ENCODE measurements at regions not wholly inside any gene's neighbourhood (a gene's known extent, or its start where the extent isn't known, plus 50 kb on each side); places are given as distances from the start of the nearest gene placed in this dataset.

DNA sequence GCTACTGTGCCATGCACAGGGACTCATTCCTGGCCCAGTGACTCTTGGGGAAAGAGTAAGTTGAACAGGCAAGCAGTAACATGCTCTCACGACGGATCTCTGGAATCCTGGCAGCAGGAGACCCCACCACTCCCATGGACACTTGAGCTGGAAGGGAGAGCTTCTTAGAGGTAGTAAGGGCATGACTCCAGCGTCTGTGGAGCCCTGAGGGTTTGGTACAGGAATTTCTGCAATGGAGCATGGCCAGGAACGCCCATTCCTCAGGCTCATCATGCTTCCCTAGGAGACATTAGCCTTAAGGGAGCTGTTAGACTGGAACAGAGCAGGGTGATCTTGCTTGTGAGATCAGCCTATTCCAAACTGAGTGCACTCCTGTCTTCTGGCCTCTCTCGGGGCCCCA, 212.9 kb downstream of the MAT2B start:
- Histone ChIP-seq H3K4me2 (ENCODE audit: low read length) (no peak overlapping the region), H3K27me3 (ENCODE audit: insufficient read depth, low read length) (no peaks in the 10 kb centered on the region), H2AFZ (ENCODE audit: low read length) (no peak overlapping the region), H3K36me3 (ENCODE audit: insufficient read depth, low read length) (no peaks in the 10 kb centered on the region), H3K4me1 (ENCODE audit: insufficient read depth, low read length, severe bottlenecking) (no peaks in the 10 kb centered on the region), H3K4me3 (ENCODE audit: low read depth, low read length, poor library complexity, severe bottlenecking) (no peak overlapping the region), H3K9me3 (ENCODE audit: low read length) (no peaks in the 10 kb centered on the region), H4K20me1 (ENCODE audit: insufficient read depth, low read length) (no peaks in the 10 kb centered on the region), H3K9ac (ENCODE audit: low read length) (no peak overlapping the region), H3K79me2 (ENCODE audit: insufficient read depth, low read length) (no peaks in the 10 kb centered on the region), H3K27ac (ENCODE audit: low read depth, low read length, poor library complexity, severe bottlenecking) (no peak overlapping the region), H3K9me2 (ENCODE audit: low read depth, low read length) (no peaks in the 10 kb centered on the region), H3F3A (ENCODE audit: insufficient read depth, low read length) (no peaks in the 10 kb centered on the region)
- no peak for TF ChIP-seq EZH2 (IDR thresholded peaks at IDR 0.05; ENCODE audit: borderline replicate concordance, low read length)

- no peak overlapping the region for H3K4me2 ChIP-seq (ENCODE audit: low read length)
- no peaks in the 10 kb centered on the region for H3F3A ChIP-seq (ENCODE audit: insufficient read depth, low read length)
- H3K27ac ChIP-seq (ENCODE audit: low read depth, low read length, poor library complexity, severe bottlenecking), result no peak overlapping the region
- H3K36me3 ChIP-seq (ENCODE audit: insufficient read depth, low read length), result no peaks in the 10 kb centered on the region
- no peak overlapping the region for H3K9ac ChIP-seq (ENCODE audit: low read length)
- TF ChIP-seq, protein P1, sequence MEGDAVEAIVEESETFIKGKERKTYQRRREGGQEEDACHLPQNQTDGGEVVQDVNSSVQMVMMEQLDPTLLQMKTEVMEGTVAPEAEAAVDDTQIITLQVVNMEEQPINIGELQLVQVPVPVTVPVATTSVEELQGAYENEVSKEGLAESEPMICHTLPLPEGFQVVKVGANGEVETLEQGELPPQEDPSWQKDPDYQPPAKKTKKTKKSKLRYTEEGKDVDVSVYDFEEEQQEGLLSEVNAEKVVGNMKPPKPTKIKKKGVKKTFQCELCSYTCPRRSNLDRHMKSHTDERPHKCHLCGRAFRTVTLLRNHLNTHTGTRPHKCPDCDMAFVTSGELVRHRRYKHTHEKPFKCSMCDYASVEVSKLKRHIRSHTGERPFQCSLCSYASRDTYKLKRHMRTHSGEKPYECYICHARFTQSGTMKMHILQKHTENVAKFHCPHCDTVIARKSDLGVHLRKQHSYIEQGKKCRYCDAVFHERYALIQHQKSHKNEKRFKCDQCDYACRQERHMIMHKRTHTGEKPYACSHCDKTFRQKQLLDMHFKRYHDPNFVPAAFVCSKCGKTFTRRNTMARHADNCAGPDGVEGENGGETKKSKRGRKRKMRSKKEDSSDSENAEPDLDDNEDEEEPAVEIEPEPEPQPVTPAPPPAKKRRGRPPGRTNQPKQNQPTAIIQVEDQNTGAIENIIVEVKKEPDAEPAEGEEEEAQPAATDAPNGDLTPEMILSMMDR (IDR thresholded peaks at IDR 0.05; ENCODE audit: low read length), result no peak
- TF ChIP-seq EZH2 (IDR thresholded peaks at IDR 0.05; ENCODE audit: borderline replicate concordance, low read length), result no peak
- no peak overlapping the region for H3K4me3 ChIP-seq (ENCODE audit: low read depth, low read length, poor library complexity, severe bottlenecking)
- no peaks in the 10 kb centered on the region for H3K27me3 ChIP-seq (ENCODE audit: insufficient read depth, low read length)
- no peaks in the 10 kb centered on the region for H3K79me2 ChIP-seq (ENCODE audit: insufficient read depth, low read length)
- H2AFZ ChIP-seq (ENCODE audit: low read length), result no peak overlapping the region
- H3K9me2 ChIP-seq (ENCODE audit: low read depth, low read length), result no peaks in the 10 kb centered on the region
- no peaks in the 10 kb centered on the region for H3K4me1 ChIP-seq (ENCODE audit: insufficient read depth, low read length, severe bottlenecking)
- no peaks in the 10 kb centered on the region for H4K20me1 ChIP-seq (ENCODE audit: insufficient read depth, low read length)
- no peaks in the 10 kb centered on the region for H3K9me3 ChIP-seq (ENCODE audit: low read length)
These were observed 218.9 kb downstream of the MAT2B start for GRCh38 chr5:163724305-163724704.

DNA sequence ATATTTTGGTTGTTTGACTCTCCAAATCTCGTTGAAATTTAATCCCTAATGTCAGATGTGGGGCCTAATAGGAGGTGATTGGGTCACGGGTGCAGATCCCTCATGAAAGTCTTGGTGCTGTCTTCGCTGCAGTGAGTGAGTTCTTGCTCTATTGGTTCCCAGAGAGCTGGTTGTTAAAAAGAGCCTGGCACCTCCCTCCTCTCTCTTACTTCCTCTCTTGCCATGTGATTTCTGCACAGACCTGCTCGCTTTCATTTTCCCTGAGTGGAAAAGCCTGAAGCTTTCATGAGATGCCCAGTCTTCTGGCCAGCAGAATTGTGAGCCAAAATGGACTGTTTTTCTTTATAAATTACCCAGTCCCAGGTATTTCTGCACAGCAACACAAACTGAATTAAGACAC, 221.6 kb downstream of the MAT2B start:
- Histone ChIP-seq H2AFZ (ENCODE audit: low read length) (no peak overlapping the region), H3K9me3 (ENCODE audit: low read length) (no peaks in the 10 kb centered on the region), H4K20me1 (ENCODE audit: insufficient read depth, low read length) (no peaks in the 10 kb centered on the region), H3F3A (ENCODE audit: insufficient read depth, low read length) (no peaks in the 10 kb centered on the region), H3K4me1 (ENCODE audit: insufficient read depth, low read length, severe bottlenecking) (no peaks in the 10 kb centered on the region), H3K4me3 (ENCODE audit: low read depth, low read length, poor library complexity, severe bottlenecking) (no peak overlapping the region), H3K27ac (ENCODE audit: low read depth, low read length, poor library complexity, severe bottlenecking) (no peak overlapping the region), H3K27me3 (ENCODE audit: insufficient read depth, low read length) (no peaks in the 10 kb centered on the region), H3K9me2 (ENCODE audit: low read depth, low read length) (no peaks in the 10 kb centered on the region), H3K79me2 (ENCODE audit: insufficient read depth, low read length) (no peaks in the 10 kb centered on the region), H3K9ac (ENCODE audit: low read length) (no peak overlapping the region), H3K4me2 (ENCODE audit: low read length) (peak overlapping the region; percentile 55; the same call in 1 of the 2 replicates), H3K36me3 (ENCODE audit: insufficient read depth, low read length) (no peaks in the 10 kb centered on the region)
- TF ChIP-seq EZH2 (IDR thresholded peaks at IDR 0.05; ENCODE audit: borderline replicate concordance, low read length), result no peak

GRCh38 chr5:163730206-163730756, 224.9 kb downstream of the MAT2B start:
- Histone ChIP-seq H3K9me2 (ENCODE audit: low read depth, low read length) (no peaks in the 10 kb centered on the region), H3K4me3 (ENCODE audit: low read depth, low read length, poor library complexity, severe bottlenecking) (no peak overlapping the region), H2AFZ (ENCODE audit: low read length) (no peak overlapping the region), H4K20me1 (ENCODE audit: insufficient read depth, low read length) (no peaks in the 10 kb centered on the region), H3K27me3 (ENCODE audit: insufficient read depth, low read length) (no peaks in the 10 kb centered on the region), H3K27ac (ENCODE audit: low read depth, low read length, poor library complexity, severe bottlenecking) (no peak overlapping the region), H3K79me2 (ENCODE audit: insufficient read depth, low read length) (no peaks in the 10 kb centered on the region), H3F3A (ENCODE audit: insufficient read depth, low read length) (no peaks in the 10 kb centered on the region), H3K9me3 (ENCODE audit: low read length) (no peaks in the 10 kb centered on the region), H3K36me3 (ENCODE audit: insufficient read depth, low read length) (no peaks in the 10 kb centered on the region), H3K4me2 (ENCODE audit: low read length) (no peak overlapping the region), H3K9ac (ENCODE audit: low read length) (no peak overlapping the region), H3K4me1 (ENCODE audit: insufficient read depth, low read length, severe bottlenecking) (no peaks in the 10 kb centered on the region)
- TF ChIP-seq, protein P1 (IDR thresholded peaks at IDR 0.05; ENCODE audit: low read length), result no peak
- no peak for TF ChIP-seq EZH2 (IDR thresholded peaks at IDR 0.05; ENCODE audit: borderline replicate concordance, low read length)
